NCI-H82 treated with DMSO at 0.1 percent for 48 hours (cell line): ENCODE measurements at regions not wholly inside any gene's neighbourhood (a gene's known extent, or its start where the extent isn't known, plus 50 kb on each side); places are given as distances from the start of the nearest gene placed in this dataset.
"Not testable (repeated sequence)": the region's sequence is repeated elsewhere in the genome, so short reads cannot be mapped to it uniquely, and the experiment has no call there.

Source experiments
- DNase-seq: peaks from one replicate; lab custom pipeline; 2025; ENCODE audit not compliant: unreplicated experiment; lab: John Stamatoyannopoulos, UW

DNA sequence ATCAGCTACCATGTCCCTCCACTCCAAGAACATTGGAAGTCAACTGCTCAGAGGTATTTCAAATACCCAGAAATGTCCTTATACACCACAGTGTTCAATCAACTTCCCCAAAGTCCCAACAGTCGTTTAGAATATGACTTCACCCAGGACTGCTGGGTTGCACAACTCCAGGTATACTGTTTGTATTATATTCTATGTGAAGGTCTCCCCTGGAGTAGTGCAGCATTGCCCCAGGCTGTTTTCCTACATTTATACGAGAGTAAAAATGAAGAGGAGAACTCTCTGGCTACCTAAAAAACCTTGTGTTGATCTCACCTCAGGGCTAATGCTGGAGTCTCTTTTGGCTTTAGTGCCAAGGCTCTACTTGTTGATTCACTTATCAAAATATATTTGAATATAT, 183.6 kb upstream of the MAP3K1 start:
- DNase-seq: no peak

DNA sequence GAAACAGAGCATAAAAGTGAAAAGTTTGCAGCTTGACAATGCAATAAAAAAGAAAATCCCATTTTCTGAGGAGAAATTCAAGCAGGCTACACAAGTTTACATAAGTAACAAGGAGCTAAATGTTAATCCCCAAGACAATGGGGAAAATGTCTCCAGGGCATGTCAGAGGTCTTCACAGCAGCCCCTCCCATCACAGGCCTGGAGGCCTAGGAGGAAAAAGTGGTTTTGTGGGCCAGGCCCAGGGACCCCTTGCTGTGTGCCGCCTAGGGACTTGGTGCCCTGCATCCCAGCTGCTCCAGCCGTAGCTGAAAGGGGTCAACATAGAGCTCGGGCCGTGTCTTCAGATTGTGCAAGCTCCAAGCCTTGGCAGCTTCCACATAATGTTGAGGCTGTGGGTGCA, 186.7 kb upstream of the MAP3K1 start:
- DNase-seq: not testable (repeated sequence)

DNA sequence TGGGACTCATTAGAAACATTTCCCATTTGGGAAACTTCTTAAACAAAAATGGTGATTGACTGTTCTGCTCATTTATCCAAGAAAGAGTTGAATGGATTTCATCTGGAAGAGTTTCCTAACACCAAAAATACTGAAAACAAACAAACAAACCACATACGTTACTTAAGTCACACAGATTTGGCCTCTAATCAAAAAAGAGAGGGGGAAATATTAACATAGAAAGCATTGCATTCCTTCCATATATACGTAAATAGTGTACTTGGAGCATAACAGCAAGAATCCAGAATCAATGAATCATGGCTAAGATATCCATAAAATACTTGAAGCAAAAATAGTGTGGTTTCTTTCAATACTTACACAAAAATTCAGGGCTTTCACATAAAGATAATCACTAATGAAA, 189.8 kb upstream of the MAP3K1 start:
- no peak for DNase-seq

DNA sequence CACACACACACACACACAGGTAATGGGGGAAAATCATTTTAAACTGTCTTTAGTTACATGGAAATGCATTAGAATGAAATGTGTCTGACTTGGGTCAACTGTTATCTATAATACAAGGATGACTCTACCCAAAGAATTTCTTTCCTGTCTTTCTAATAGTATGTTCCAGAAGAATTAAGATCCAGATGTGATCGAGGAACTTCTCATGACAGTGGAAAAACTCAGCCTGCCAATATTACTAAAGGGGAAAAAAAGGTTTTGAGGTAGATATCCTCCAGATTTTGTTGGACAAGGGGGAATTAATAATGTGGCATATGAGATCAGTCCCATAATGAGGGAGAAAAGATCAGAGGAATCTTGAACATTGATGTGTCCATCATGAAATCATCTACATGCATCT, 190.6 kb upstream of the MAP3K1 start:
- no peak for DNase-seq

DNA sequence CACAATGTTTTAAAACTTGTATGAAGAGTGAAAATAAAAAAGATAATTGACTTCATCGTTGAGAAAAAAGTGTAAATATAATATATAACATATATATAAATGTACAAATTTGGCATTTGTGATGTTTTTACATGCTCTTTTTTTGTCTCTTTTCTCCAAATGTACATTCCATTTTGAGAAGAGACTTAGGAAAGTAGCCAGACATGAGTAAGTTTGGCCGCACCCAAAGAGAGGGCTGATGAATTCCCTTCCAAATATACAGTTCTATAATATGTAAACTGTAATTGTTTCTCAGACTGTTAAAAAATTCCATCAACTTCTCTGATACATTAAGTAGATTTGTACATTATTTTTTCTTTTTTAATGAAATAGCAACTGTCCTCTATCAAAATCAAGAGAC, 193.2 kb upstream of the MAP3K1 start:
- no peak for DNase-seq

DNA sequence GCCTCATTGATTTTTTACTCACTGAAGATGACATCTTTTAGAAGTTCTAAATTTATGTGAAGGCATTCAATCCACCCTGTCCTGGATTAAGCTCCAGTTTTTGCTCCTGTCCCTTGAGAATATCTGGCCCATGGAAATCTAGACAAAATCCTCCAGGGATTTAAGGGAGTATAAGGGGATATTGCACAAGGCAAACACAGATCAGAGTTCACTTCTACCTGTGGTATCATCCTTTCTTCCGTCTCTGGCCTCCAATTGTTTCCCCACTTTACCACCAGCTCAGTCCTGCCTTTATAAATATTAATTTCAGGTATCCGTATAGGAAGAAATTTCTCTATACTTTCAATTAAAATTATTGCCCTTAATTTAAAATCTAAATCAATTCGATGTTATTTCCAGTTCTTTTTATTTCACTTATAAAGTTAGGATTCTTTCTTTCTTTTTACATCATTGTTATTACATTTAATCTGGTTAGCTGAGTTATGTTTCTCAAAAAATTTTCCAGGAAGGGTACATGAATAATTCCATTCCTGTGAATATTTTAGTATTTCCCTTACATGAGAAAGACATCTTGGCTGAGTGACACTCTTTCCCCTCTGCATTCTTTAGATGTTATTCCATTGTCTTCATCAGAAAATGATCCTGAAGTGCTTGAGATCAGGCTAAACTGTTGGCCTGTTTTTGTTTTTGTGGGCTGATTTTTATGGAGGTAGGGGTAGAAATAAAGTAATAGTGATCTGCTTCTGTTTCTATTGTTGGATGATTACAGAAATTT, 194.3 kb upstream of the MAP3K1 start:
- no peak for DNase-seq

DNA sequence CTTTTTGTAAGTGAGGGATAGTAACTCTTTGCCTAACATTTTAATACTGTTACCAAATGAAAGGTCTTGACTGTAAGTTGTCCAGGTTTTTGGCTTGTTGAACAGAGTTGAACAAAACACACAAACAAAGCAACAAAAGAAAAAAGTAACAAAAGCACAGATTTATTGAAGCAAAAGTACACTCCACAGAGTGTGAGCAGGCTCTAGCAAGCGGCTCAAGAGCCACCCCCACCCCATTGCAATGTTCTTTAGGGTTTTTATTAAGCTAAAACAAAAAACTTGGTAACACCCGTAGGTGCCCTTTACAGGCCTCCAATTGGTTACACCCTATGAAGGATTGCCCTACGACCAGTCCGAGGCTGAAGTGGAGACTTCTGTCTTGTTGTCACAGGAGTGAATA, 197.4 kb upstream of the MAP3K1 start:
- DNase-seq: no peak

DNA sequence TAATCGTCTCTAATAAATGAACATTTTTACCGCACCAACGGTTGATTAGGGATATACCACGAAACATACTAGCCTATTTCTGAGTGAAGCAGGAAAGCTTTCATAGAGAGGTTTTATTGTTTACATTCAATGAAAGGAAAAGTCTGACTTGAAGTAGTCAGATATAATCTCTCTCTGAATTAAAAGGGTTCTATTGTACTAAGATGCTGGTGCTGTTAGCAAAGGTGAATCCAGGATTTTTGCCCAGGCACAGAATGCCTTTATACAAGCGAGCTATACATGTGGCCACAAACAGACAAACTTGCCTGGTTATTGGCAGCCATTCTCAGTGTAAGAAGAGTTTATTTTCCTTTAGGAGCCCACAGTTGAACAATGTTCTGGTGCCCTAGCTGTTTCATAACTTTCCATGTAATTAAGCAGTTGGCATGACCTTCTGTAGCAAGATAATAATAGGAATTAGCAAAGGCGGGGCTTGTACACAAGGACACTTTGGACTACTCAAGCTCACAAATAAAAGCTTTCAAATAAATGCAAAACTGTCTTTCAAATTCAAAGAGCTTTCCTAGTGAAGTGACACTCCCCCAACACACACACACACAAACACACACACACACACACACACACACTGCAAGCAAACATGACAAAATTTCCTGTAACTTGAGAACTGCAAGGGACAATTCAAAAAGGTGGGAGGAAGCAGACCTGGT, 198.7 kb upstream of the MAP3K1 start:
- no peak for DNase-seq

DNA sequence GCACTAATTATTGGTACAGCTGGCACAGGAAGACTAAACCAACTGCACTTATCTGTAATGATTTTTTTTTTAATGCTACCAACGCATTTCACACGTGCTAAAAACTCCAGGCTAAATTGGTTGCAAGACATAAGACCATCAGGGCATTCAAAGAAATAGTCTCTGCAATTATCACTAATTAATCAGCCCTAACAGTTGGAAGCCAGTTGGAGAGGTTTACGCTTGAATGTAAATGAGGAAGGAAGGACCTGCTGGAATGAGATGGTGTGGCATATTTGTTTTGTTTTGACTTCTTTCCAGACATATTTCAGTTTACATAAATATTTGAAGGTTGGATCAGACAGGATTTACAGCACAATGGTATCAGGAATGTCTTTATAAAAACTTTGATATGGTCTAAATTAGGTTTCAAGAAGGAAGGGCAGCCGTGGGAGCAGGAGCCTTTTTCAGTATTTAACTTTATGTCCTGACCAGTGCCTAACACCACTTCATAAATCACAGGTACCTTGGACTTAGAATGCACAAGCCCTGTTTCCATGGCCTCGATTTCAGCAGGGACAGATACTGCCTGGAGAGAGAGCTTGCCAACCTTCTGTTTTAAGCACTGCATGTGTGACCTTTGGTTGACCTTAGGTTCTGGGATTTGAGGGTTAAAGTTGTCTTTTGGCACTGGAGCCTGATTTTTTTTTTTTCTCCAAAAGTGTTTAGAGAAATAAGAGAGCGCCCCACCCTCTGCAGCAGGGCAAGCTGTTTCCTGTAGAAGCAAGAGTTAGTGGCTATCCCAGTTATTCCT, 199.8 kb upstream of the MAP3K1 start:
- DNase-seq: no peak

DNA sequence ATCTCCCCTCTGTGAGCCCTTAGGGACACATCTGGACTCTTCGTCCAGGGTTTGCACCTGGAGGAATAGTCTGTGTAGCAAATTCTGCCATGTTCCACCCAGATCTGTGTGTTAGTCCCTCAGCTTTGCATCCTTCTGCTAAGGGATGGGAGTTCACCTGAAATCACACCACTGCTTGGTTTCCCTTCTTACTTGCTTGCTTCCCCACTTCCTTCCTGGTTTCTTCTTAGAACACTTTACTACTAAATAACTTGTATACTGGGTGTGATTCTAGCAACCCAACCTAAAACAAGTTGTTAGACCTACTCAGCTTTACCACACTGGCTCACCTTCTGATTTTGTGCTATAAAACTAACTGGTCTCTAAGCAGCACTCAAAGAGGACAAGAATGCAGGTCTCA, 202.6 kb upstream of the MAP3K1 start:
- no peak for DNase-seq

DNA sequence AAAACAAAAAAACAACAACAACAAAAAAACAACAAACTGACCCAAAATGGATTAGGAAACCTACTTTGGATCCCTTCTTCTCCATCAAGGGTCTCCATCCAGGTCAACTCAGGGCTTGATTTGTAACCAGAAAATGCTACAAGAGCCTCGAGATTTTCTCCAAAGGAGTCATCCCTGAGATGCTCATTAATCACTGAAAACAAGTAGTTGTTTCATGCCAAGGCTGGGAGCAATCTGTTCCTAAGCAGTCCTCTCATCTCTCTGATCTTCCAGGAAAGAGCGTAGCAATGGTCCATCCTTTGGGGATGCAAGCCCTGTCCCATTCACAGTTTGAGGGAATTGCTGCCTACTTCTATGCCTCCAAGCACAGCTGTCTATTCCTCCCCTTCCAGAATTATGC, 203.0 kb upstream of the MAP3K1 start:
- no peak for DNase-seq

DNA sequence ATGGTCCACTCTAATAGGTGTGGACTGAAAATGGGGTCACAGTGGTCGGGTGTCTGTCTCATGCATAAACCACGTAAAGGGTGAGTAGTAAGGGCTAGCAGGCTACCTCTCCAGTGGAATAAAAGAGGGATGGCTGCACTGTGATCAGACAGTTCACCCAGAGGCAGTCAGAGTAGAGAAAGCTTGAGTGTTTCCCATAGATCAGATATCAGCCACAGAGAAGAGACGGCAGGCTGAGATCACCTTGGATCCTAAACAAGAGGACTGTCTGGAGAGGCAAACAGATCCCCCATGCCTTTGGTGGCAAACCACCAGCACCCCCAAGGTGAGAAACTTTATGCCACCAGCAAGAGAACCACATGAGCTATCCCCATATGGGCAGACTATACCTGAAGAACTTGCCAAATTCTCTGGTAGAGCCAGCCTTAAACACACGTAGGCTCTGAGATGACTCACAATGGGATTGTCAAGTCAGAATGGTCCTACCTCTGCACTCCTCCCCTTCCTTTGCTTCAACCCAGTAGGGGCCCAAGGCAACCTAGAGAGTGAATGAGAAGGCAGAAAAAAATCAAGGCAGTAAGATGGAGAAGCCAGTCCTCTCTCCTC, 205.2 kb upstream of the MAP3K1 start:
- DNase-seq: no peak

DNA sequence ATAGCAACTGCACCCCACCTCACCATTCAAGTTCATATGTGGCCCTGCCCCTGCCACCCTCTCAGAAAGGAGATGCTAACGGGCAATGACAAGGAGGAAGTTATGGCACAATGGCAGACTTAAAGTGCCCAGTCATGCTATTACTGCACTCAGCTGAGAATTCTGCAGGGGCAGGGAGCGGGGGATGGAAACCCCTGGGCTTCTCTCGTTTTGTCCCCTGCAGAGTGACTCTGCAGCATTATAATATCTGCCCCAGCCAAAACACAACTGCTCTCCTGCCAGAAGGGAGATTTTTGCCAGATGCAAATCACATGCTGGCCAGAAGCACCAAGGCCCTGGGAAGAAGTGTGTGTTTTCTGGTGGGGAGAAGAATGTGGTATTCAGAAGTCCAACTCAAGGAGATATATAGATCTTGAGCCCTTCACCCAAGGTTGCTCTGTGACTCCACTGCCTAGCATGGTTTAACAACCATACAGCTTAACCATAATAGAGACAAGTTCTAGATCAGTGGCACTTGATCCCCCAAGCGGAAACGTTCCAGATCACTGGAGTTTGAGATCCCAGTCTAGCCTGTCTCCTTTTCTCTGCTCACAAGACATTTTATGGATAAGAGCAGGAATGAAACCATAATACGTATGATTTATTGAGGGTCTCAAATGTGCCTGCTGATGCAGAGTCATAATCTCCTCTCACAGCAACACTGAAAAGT, 207.0 kb upstream of the MAP3K1 start:
- no peak for DNase-seq

DNA sequence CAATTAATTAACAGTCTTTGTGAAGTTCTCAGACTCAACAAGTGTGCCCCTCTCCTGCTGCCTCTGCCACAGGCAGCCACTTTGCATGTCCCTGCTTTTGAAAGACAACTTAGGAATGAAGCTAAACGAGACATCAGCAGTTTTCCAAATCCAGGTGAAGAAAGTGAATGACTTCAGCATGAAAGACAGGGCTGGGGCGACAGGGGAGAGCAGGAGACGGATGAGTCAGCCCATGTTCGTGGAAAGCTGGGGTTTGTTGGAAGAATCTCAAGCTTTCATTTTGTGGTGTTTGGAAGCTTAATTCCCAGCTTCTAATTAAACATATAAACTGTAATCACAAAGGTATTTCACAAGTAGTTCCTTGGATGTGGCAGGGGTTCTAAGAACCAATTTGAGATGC, 207.8 kb upstream of the MAP3K1 start:
- DNase-seq: no peak

DNA sequence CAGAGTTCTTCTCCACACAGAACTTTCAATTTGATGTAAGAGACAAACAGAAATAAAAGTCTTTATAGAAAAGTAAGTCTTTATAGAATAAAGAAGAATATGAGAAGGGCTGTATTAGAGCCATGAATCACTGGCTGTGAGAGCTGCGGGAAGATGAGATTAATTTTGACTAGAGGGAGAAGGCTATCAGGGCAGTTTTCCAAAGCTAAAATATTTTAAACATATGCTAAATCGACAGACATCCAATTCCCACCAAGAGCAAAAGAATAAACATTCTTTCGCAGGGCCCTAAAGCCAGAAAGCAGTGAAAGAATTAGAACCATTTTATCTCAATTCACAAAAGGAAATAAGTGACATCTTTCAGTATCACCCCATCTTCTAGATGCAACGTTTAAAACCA, 208.3 kb upstream of the MAP3K1 start:
- no peak for DNase-seq

DNA sequence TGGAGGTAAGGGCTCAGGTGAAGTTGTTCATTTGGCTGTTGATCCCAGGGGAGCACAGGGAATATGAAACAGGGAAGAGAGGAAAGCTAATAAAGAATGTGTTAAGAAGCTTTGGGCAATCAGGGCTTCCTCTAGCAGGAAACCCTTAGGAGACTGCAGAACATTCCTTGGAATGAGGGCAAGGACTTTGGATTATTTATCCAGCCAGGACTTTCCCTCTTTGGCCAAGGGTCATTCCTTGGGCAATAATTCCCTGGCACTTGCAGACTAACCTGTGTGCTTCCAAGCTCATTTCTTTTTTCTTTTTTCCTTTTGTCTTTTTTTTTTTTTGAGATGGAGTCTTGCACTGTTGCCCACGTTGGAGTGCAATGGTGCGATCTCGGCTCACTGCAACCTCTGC, 209.2 kb upstream of the MAP3K1 start:
- DNase-seq: no peak

DNA sequence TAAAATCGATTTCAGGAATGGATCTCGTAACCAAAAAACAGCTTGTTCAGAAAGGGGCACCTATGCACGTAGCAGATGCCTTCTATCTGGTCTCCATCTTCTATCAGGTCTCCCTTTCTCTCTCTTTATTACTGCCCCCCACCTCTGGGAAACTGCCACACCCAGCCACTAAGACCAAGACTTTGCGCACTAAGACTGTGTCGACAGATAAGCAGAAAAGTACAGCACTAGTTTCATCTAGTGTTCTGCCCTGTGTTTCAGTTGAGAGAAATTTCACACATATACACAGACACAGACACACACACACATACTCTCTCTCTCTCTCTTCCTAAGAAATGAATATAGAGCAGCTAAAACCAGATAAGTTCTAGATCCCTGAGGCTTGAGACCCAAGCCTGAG, 210.1 kb upstream of the MAP3K1 start:
- DNase-seq: no peak

DNA sequence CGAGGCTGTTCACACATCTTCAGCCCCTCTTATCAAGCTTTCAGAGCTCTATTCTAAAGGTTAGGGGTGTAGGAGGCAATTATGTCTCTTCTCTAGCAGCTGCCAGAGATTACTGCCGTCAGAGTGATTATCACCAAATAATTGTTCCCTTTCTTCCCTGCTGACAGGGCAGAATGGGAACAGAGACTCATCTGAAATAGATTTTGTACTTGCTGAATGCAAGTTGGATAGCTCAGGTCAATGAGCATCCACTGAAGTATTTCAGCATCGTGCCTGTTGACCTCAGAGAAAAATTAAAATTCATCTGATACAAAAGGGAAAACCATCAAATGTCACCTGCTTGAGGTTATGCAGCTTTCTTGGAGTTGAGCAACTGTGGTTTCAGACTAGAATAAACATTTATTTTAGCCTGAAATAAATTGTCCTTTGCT, 213.7 kb upstream of the MAP3K1 start:
- DNase-seq: no peak

DNA sequence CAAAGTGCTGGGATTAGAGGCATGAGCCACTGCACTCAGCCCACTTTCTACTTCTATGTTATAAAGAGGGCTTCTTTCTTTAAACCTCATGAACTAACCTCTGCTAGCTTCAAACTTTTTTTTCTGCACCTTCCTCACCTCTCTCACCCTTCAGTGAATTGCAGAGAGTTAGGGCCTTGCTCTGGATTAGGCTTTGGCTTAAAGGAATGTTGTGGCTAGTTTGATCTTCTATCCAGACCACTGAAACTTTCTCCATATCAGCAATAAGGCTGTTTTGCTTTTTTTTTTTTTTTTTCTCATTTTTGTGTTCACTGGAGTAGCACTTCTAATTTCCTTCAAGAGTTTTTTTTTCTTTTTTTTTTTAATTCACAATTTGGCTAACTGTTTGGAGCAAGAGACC, 216.4 kb upstream of the MAP3K1 start:
- DNase-seq: no peak

DNA sequence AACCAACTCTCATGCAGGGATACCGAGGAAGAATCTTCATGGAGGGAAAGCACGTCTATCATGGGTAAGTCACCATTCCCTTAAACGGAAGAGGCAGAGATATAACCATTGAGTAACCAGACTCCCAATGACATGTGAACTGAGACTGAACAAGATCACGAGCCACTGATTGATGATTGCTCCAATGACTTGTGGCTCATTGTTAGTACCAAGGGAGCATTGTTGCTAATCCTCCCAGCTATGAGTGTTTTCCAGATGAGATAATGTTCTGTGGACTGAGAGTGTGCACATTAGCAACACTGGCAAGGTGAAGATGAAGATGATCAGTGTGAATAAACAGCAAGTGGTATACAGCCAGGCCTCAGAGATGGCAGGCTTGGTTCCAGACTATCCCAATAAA, 219.2 kb upstream of the MAP3K1 start:
- DNase-seq: no peak

DNA sequence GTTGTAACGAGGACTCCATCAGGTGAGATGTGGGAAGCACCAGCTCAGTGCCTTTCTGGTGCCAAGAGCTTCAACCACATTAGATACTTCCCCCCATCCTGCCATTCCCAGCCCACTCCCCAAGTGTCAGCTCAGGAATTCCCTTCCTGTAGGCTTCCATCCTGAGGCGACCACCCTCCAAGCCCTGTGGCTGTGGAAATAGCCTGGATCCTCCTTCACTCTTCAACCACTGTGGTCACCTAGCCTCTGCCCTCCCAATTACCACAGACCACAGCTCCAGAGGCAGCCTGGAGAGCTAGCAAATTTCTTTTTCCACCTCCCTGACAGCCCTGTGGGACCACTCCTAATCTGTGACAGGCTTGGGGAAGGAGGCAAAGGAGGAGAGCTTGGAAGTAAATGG, 219.8 kb upstream of the MAP3K1 start:
- DNase-seq: no peak
